ENCODE measurements at regions not wholly inside any gene's neighbourhood (a gene's known extent, or its start where the extent isn't known, plus 50 kb on each side); places are given as distances from the start of the nearest gene placed in this dataset.

- Mint-ChIP-seq H3K36me3 (ENCODE audit: insufficient read depth, unreplicated experiment) (no peaks in the 10 kb centered on the region), H3K9me3 (ENCODE audit: low read depth, unreplicated experiment) (peaks cover 10% of the 10 kb centered on the region), H3K27me3 (ENCODE audit: unreplicated experiment) (no peaks in the 10 kb centered on the region), H3K27ac (ENCODE audit: unreplicated experiment) (no peak overlapping the region), H3K4me1 (ENCODE audit: low read depth, unreplicated experiment) (no peaks in the 10 kb centered on the region), H3K4me3 (ENCODE audit: low read depth, unreplicated experiment) (no peak overlapping the region)
- CTCF ChIA-PET: no interaction called here
- no peak for DNase-seq
- intact Hi-C loops (cut with micrococcal nuclease; ENCODE audit: unreplicated experiment): no loop called here
- no peak for TF ChIP-seq CTCF (IDR thresholded peaks at IDR 0.05; ENCODE audit: unreplicated experiment)
- no TSS peak for BruUV-seq (replicated peaks)
Measured at GRCh38 chr10:130756651-130757050, 554.9 kb downstream of the TCERG1L start.

GRCh38 chr10:130757271-130757670 is 554.2 kb downstream of the TCERG1L start:
- no TSS peak for BruUV-seq (replicated peaks)
- no peaks in the 10 kb centered on the region for H3K4me1 Mint-ChIP-seq (ENCODE audit: low read depth, unreplicated experiment)
- H3K27me3 Mint-ChIP-seq (ENCODE audit: unreplicated experiment): no peaks in the 10 kb centered on the region
- no peak overlapping the region for H3K27ac Mint-ChIP-seq (ENCODE audit: unreplicated experiment)
- no peak overlapping the region for H3K4me3 Mint-ChIP-seq (ENCODE audit: low read depth, unreplicated experiment)
- no peak for TF ChIP-seq CTCF (IDR thresholded peaks at IDR 0.05; ENCODE audit: unreplicated experiment)
- CTCF ChIA-PET: no interaction called here
- intact Hi-C loops (cut with micrococcal nuclease; ENCODE audit: unreplicated experiment): no loop called here
- H3K36me3 Mint-ChIP-seq (ENCODE audit: insufficient read depth, unreplicated experiment): no peaks in the 10 kb centered on the region
- peaks cover 9% of the 10 kb centered on the region for H3K9me3 Mint-ChIP-seq (ENCODE audit: low read depth, unreplicated experiment)
- DNase-seq: no peak

GRCh38 chr10:130757821-130758489 is 553.6 kb downstream of the TCERG1L start:
- intact Hi-C loops (cut with micrococcal nuclease; ENCODE audit: unreplicated experiment): no loop called here
- no peak for DNase-seq
- Mint-ChIP-seq H3K9me3 (ENCODE audit: low read depth, unreplicated experiment) (peaks cover 8% of the 10 kb centered on the region), H3K4me3 (ENCODE audit: low read depth, unreplicated experiment) (no peak overlapping the region), H3K36me3 (ENCODE audit: insufficient read depth, unreplicated experiment) (no peaks in the 10 kb centered on the region), H3K4me1 (ENCODE audit: low read depth, unreplicated experiment) (no peaks in the 10 kb centered on the region), H3K27me3 (ENCODE audit: unreplicated experiment) (no peaks in the 10 kb centered on the region), H3K27ac (ENCODE audit: unreplicated experiment) (no peak overlapping the region)
- CTCF ChIA-PET: no interaction called here
- no peak for TF ChIP-seq CTCF (IDR thresholded peaks at IDR 0.05; ENCODE audit: unreplicated experiment)
- BruUV-seq (replicated peaks): no TSS peak

GRCh38 chr10:130758529-130758928 is 553.0 kb downstream of the TCERG1L start:
- CTCF ChIA-PET: no interaction called here
- Mint-ChIP-seq H3K36me3 (ENCODE audit: insufficient read depth, unreplicated experiment) (no peaks in the 10 kb centered on the region), H3K27me3 (ENCODE audit: unreplicated experiment) (no peaks in the 10 kb centered on the region), H3K4me3 (ENCODE audit: low read depth, unreplicated experiment) (no peak overlapping the region), H3K27ac (ENCODE audit: unreplicated experiment) (no peak overlapping the region), H3K4me1 (ENCODE audit: low read depth, unreplicated experiment) (no peaks in the 10 kb centered on the region), H3K9me3 (ENCODE audit: low read depth, unreplicated experiment) (peaks cover 8% of the 10 kb centered on the region)
- DNase-seq: no peak
- intact Hi-C loops (cut with micrococcal nuclease; ENCODE audit: unreplicated experiment): no loop called here
- BruUV-seq (replicated peaks): no TSS peak
- no peak for TF ChIP-seq CTCF (IDR thresholded peaks at IDR 0.05; ENCODE audit: unreplicated experiment)
